ENCODE measurements at regions not wholly inside any gene's neighbourhood (a gene's known extent, or its start where the extent isn't known, plus 50 kb on each side); places are given as distances from the start of the nearest gene placed in this dataset.

GRCh38 chr15:61364871-61365270 lies 135.8 kb upstream of the RORA start:
- H3K9me1 ChIP-seq (ENCODE audit: insufficient read depth, low read length): no peaks in the 10 kb centered on the region
- no peak overlapping the region for H2AK5ac ChIP-seq (ENCODE audit: low read depth, low read length)
- H2AK9ac ChIP-seq (replicated peaks; ENCODE audit: low read depth, low read length, poor library complexity): no peak overlapping the region
- no peak overlapping the region for H3K27ac ChIP-seq (ENCODE audit: insufficient read depth, low read length)
- H3K23ac ChIP-seq (ENCODE audit: low read depth, low read length): no peak overlapping the region
- no peak overlapping the region for H3K4me2 ChIP-seq (ENCODE audit: low read depth, low read length)
- H4K5ac ChIP-seq (ENCODE audit: low read depth, low read length): no peak overlapping the region
- ATAC-seq (ENCODE audit: low read depth) (no peak), DNase-seq (no peak)
- H3K27me3 ChIP-seq (ENCODE audit: control insufficient read depth, insufficient read depth, low read length): no peaks in the 10 kb centered on the region
- TF ChIP-seq RAD21 (IDR thresholded peaks at IDR 0.05; ENCODE audit: low read length) (no peak), MXI1 (IDR thresholded peaks at IDR 0.05; ENCODE audit: borderline replicate concordance, low read depth, low read length) (no peak), FOS (IDR thresholded peaks at IDR 0.05; ENCODE audit: low read depth, low read length) (no peak), CEBPB (IDR thresholded peaks at IDR 0.05; ENCODE audit: low read depth, low read length) (no peak), BHLHE40 (IDR thresholded peaks at IDR 0.05; ENCODE audit: low read depth, low read length) (no peak), NFE2L2 (IDR thresholded peaks at IDR 0.05; ENCODE audit: low read depth, low read length) (no peak), USF2 (IDR thresholded peaks at IDR 0.05; ENCODE audit: low read depth, low read length) (no peak), POLR2A (IDR thresholded peaks at IDR 0.05; ENCODE audit: low read depth, low read length) (no peak), RCOR1 (IDR thresholded peaks at IDR 0.05; ENCODE audit: insufficient replicate concordance, low read length) (no peak), SMC3 (IDR thresholded peaks at IDR 0.05; ENCODE audit: low read depth, low read length) (no peak), MAFK (IDR thresholded peaks at IDR 0.05; ENCODE audit: low read depth, low read length) (no peak), MAZ (IDR thresholded peaks at IDR 0.05; ENCODE audit: borderline replicate concordance, low read depth, low read length) (no peak), RFX5 (IDR thresholded peaks at IDR 0.05; ENCODE audit: low read depth, low read length) (no peak), CHD1 (IDR thresholded peaks at IDR 0.05; ENCODE audit: low read depth, low read length) (no peak)
- TF ChIP-seq, protein P1, sequence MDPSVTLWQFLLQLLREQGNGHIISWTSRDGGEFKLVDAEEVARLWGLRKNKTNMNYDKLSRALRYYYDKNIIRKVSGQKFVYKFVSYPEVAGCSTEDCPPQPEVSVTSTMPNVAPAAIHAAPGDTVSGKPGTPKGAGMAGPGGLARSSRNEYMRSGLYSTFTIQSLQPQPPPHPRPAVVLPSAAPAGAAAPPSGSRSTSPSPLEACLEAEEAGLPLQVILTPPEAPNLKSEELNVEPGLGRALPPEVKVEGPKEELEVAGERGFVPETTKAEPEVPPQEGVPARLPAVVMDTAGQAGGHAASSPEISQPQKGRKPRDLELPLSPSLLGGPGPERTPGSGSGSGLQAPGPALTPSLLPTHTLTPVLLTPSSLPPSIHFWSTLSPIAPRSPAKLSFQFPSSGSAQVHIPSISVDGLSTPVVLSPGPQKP (IDR thresholded peaks at IDR 0.05; ENCODE audit: borderline replicate concordance, low read depth, low read length): no peak
- TF ChIP-seq, protein P2, sequence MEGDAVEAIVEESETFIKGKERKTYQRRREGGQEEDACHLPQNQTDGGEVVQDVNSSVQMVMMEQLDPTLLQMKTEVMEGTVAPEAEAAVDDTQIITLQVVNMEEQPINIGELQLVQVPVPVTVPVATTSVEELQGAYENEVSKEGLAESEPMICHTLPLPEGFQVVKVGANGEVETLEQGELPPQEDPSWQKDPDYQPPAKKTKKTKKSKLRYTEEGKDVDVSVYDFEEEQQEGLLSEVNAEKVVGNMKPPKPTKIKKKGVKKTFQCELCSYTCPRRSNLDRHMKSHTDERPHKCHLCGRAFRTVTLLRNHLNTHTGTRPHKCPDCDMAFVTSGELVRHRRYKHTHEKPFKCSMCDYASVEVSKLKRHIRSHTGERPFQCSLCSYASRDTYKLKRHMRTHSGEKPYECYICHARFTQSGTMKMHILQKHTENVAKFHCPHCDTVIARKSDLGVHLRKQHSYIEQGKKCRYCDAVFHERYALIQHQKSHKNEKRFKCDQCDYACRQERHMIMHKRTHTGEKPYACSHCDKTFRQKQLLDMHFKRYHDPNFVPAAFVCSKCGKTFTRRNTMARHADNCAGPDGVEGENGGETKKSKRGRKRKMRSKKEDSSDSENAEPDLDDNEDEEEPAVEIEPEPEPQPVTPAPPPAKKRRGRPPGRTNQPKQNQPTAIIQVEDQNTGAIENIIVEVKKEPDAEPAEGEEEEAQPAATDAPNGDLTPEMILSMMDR (conservative IDR thresholded peaks at IDR 0.05; ENCODE audit: low read depth, low read length): no peak
- BruUV-seq (replicated peaks): no TSS peak
- intact Hi-C loops (cut with micrococcal nuclease) (no loop called here), dilution Hi-C loops (cut with HindIII; ENCODE audit: low sequenced_read_pairs, unreplicated experiment) (no loop called here), in situ Hi-C loops (cut with MboI; ENCODE audit: low sequenced_read_pairs) (no loop called here)
- no peak overlapping the region for H2AFZ ChIP-seq (replicated peaks; ENCODE audit: low read length, poor library complexity)
- CTCF ChIA-PET: no interaction called here
- H3K4ac ChIP-seq (ENCODE audit: low read depth, low read length): no peak overlapping the region
- H2BK20ac ChIP-seq (ENCODE audit: low read depth, low read length): no peak overlapping the region
- H2BK120ac ChIP-seq (ENCODE audit: low read depth, low read length): no peak overlapping the region
- WGBS, 2 experiments (ENCODE audit: extremely low coverage in 2 of 2, insufficient read length in 1 of 2): 54% methylated on average over 6 of the region's 13 CpGs; no CpG with 5 or more reads in 1 of the 2 experiments
- no peaks in the 10 kb centered on the region for H3K9me3 ChIP-seq (ENCODE audit: control insufficient read depth, insufficient read depth, low read length)
- no peak overlapping the region for H2BK15ac ChIP-seq (ENCODE audit: low read depth, low read length)
- no peak overlapping the region for H3K18ac ChIP-seq (ENCODE audit: low read depth, low read length)
- H3K4me3 ChIP-seq (ENCODE audit: insufficient read depth, low read depth, low read length): no peak overlapping the region
- H3K36me3 ChIP-seq (ENCODE audit: control insufficient read depth, insufficient read depth, low read length): no peaks in the 10 kb centered on the region
- no peak overlapping the region for H4K8ac ChIP-seq (ENCODE audit: low read depth in 2 of 2, low read length in 2 of 2)
- no peaks in the 10 kb centered on the region for H4K20me1 ChIP-seq (ENCODE audit: insufficient read depth, low read length)
- no peak overlapping the region for H4K91ac ChIP-seq (ENCODE audit: insufficient read depth, low read depth, low read length)
- no peaks in the 10 kb centered on the region for H3K79me1 ChIP-seq (ENCODE audit: low read depth in 1 of 2, low read length in 2 of 2)
- H3K9ac ChIP-seq (ENCODE audit: low read depth, low read length): no peak overlapping the region
- H2BK5ac ChIP-seq (ENCODE audit: low read depth, low read length, poor library complexity, severe bottlenecking): no peak overlapping the region
- no peak overlapping the region for H3K56ac ChIP-seq (ENCODE audit: extremely low read depth, insufficient read depth, low read length)
- H3K14ac ChIP-seq (replicated peaks; ENCODE audit: low read depth, low read length): no peak overlapping the region
- no peaks in the 10 kb centered on the region for H3K4me1 ChIP-seq (ENCODE audit: control insufficient read depth, insufficient read depth, low read length)
- POLR2A ChIA-PET (ENCODE audit: unreplicated experiment): no interaction called here
